HG02981 (cell line): ENCODE measurements at regions not wholly inside any gene's neighbourhood (a gene's known extent, or its start where the extent isn't known, plus 50 kb on each side); places are given as distances from the start of the nearest gene placed in this dataset.
"Not testable (repeated sequence)": the region's sequence is repeated elsewhere in the genome, so short reads cannot be mapped to it uniquely, and the experiment has no call there.

Experiments
- ATAC-seq: cut with Tn5 transposase; IDR thresholded peaks from one replicate; pipeline ENCODE4 v1.9.1; 2021; ENCODE audit warnings: mild to moderate bottlenecking, moderate library complexity; ENCODE audit not compliant: unreplicated experiment

DNA sequence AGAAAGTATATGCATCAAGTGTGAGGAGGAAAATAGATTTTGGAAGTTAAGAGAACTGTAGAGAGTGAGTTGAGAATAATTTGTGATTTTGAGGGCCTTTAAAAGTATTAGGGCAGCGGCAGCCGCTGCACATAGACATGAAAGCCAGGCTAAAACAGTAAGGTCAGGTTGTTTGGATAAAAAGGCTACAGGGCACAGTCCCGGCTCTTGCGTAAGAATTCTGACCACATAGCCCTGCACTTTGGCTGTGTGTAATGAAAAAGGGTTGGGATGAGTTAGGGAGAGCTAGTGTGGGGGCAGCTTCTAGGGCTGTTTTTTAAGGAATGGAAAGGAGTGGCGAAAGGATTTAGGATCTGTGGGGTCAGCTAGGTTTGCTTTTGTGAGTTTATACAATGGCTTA lies 130.8 kb downstream of the CCDC71L start:
- ATAC-seq, result not testable (repeated sequence)

GRCh38 chr7:106526617-106527016 lies 134.3 kb downstream of the CCDC71L start:
- ATAC-seq, result not testable (repeated sequence)

GRCh38 chr7:106524690-106525059 lies 136.3 kb downstream of the CCDC71L start:
- ATAC-seq, result no peak

DNA sequence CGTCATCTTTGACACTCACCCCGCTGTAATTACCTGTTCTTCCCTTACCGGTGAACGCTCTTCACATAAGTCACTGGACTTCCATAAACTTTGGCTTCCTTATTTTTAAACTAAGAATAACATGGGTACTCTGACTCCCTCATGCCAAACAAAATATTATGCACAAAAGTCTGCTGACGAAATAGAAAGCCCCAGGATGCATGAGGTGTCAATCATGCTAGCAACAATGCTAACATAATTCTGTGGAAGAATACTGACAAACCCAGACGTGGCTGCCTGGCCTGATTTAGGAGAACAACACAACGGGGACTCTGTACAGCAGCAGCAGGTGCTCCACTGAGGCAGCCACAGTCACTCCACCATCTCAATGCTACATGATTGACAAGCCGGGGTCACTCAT lies 137.5 kb downstream of the CCDC71L start:
- no peak for ATAC-seq

DNA sequence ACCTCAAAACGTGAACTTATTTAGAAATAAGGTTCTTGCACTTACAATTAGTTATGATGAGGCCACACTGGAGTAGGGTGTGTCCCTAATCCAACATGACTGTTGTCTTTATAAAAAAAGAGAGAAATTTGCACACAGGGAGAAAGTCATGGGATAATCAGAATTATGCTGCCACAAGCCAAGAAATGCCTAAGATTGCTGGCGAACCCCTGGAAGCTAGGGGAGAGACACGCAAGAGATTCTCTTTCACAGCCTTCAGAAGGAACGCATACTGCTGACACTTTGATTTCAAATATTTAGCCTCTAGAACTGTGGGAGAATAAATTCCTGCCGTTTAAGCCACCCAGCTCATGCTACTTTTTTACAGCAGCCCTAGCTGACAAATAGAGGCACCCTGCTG lies 138.3 kb downstream of the CCDC71L start:
- ATAC-seq, result no peak

DNA sequence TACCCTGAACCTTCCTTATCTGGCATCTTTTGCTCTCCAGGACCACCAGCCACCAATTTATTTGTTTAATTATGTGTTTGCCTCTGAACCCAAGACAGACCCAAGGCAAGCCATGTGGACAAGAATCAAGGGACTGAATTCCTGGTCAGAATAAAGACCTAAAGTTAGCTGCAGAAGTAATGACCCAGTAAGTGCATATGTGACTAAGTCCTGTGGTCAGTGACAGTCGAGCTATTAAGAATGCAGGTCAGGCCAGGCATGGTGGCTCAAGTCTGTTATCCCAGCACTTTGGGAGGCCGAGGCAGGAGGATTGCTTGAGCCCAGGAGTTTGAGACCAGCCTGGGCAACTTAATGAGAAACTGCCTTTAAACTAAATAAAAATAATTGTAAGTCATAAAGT lies 139.4 kb downstream of the CCDC71L start:
- no peak for ATAC-seq

GRCh38 chr7:106520962-106521514 lies 139.9 kb downstream of the CCDC71L start:
- no peak for ATAC-seq

DNA sequence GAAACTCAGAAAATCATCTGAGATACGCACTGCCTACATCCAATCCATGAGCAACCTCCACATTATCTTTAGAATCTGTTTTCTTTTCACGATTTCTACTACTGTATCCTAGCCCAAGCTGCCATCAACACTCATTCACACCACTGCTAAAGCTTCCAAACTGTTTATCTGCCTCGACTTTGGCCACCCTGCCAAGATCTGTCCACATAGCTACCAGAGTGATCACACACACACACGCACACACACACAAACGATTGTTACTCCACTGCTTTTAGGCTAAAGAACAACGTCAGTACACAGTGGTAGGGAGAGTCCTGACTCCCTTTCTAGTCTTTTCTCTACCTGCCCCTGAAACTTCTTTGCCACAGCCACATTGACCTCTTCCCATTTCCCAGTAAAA lies 142.0 kb downstream of the CCDC71L start:
- no peak for ATAC-seq

- ATAC-seq, result no peak
Measured at GRCh38 chr7:106518239-106518638, 142.7 kb downstream of the CCDC71L start.

DNA sequence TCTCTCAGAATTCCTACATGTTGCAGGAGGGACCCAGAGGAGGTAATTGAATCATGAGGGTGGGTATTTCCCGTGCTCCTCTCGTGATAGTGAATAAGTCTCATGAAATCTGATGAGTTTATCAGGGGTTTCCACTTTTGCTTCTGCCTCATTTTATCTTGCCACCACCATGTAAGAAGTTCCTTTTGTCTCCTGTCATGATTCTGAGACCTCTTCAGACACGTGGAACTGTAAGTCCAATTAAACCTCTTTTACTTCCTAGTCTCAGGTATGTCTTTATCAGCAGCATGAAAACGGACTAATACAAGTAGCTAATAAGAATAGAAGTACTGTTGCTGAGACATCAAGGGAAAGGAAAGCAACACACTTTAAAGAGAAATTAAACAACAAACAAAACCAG lies 143.4 kb downstream of the CCDC71L start:
- no peak for ATAC-seq

GRCh38 chr7:106515321-106515720 lies 145.6 kb downstream of the CCDC71L start:
- ATAC-seq, result no peak

DNA sequence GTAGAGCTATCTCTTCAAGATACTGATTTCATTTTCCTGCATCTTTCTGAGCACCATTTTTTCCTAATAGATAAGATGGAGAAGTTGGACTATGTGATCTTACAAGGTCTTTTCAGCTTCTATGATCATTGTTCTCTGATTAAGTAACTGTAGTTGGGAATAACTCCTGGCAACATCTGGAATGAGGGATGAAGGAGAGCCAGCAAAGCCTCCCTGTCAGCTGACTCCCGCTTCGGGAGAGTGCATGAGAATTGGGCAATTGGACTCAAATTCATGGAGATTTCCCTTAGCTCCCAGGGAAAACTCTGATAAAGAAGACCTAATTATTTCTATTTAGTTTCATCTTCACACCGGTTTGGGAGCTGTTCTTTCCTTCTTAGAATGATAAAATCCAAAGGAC lies 146.1 kb downstream of the CCDC71L start:
- ATAC-seq, result no peak

DNA sequence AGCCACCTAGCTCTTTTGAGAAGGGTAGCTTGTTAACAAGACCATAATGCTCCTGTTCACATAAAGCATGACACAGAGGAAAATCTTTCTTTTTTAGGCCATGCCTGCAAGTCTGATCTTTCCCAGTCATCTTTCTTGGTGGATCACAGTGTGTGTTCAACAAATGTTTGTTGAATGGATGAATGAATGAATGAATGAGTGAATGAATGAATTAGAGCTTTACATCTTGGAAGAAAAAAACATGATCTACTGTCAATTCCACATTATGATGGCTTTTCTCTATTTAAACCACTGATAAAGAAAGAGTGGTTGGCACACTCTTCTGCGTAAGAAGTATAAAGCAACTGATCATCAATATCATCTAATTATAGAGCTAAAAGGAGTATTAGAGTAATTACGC lies 148.7 kb downstream of the CCDC71L start:
- no peak for ATAC-seq

- ATAC-seq, result no peak
Measured at GRCh38 chr7:106504645-106505044, 156.3 kb downstream of the CCDC71L start.

GRCh38 chr7:106504207-106504606 lies 156.8 kb downstream of the CCDC71L start:
- no peak for ATAC-seq

DNA sequence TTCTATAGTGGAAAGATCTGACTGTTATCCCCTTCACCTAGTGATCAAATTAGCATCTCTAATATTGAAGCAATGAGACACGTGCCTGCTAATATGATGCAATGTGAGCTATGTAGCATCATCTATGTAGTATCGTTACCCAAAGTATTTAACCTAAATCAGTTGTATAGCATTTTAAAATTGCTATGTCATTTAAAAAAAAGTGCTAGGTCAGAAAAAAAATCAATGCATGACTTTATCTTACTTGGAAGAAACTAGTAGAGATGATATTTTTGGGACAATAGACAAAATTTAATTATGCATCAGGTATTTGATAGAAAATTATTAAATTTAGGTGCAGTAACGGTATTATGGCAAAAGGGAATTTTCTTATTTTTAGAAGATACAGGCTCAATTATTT lies 157.3 kb downstream of the CCDC71L start:
- ATAC-seq, result no peak

GRCh38 chr7:106501605-106502580 lies 159.1 kb downstream of the CCDC71L start:
- no peak for ATAC-seq

DNA sequence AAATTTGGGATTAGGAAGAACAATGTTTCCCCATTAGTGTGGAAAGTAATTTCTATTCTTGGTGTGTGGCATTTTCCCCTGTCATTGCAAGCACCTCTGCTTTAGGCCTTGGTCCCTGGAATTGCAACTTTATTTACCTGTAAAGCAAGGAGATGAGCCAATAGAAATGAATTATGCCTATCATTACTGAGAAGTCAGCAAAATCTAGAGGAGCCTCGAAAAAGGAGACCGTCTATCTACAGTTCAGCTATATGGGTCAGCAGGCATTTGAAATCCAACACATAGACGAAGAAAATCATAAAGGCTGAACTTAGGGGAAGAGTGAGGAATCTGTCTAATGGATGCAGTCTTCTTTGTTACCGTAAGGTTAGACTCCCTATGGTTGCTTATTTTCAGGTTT lies 161.1 kb downstream of the CCDC71L start:
- ATAC-seq, result no peak

GRCh38 chr7:106498005-106498404 lies 163.0 kb downstream of the CCDC71L start:
- ATAC-seq, result not testable (repeated sequence)

- no peak for ATAC-seq
Measured at GRCh38 chr7:106493041-106493731, 167.8 kb downstream of the CCDC71L start.

GRCh38 chr7:106488465-106488864 lies 172.5 kb downstream of the CCDC71L start:
- no peak for ATAC-seq

DNA sequence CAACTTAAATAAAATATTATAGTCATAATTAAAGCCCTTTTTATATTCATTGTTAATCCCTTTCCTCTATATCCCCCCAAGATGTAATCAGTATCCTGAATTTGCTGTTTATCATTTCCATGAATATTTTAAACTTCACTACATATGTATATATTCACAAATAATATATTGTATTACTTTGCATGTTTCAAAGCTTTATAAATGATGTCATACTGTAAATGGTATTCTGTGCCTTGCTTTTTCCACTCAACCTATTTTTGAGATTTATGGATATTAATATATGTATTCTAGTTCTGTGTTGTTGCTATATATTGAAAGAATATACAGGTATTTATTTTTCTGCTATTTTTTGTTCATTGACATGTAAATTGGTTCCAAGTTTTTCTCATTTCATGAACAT lies 173.1 kb downstream of the CCDC71L start:
- ATAC-seq, result no peak
